ENCODE measurements at regions not wholly inside any gene's neighbourhood (a gene's known extent, or its start where the extent isn't known, plus 50 kb on each side); places are given as distances from the start of the nearest gene placed in this dataset.

DNA sequence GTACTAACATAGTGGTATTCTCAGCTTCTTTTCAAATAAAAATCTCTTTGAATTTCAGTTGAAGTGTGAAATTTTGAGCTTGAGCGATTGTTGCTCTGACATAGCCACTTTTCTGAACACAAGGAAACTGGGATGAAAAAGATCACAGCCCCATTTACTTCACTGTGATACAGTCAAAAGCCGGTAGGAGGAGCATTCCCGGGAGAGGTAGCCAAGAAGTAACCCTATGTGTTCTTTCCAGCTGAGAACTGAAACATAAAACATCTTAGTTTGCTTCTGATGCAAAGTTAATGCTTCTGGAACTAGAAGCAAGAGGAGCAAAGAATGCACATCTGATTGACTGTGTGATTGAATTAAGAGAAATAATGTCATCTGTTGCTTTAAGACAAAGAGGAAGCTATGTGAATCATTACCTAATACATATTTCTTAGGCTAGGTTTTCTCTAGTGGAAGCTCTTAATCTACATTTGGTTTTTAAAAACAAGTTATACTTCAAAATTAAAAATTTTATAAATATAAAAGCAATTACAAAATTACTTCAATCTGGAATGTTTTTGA lies 88.3 kb upstream of the UNC5C start:
- Histone ChIP-seq H4K20me1 (replicated peaks in 1 of 2; ENCODE audit: control insufficient read depth in 1 of 2, insufficient read depth in 2 of 2, low read length in 2 of 2) (no peaks in the 10 kb centered on the region), H3K4me1 (replicated peaks in 1 of 4; ENCODE audit: control insufficient read depth in 3 of 4, insufficient read depth in 4 of 4, low read length in 3 of 4) (peaks cover 0 to 9% (median 3%) of the 10 kb centered on the region in 4 experiments; a peak in 4 of 7 replicates), H3K79me2 (ENCODE audit: control insufficient read depth in 1 of 2, insufficient read depth in 2 of 2, low read length in 2 of 2) (no peaks in the 10 kb centered on the region), H2BK5ac (ENCODE audit: low read depth, low read length) (no peak overlapping the region), H3K4ac (replicated peaks; ENCODE audit: insufficient read length, low read depth, low read length) (no peak overlapping the region), H3K79me1 (ENCODE audit: low read depth, low read length) (no peaks in the 10 kb centered on the region), H2AK5ac (ENCODE audit: low read depth, low read length) (no peak overlapping the region), H4K91ac (replicated peaks; ENCODE audit: insufficient read length, low read length) (no peak overlapping the region), H3K27me3 (replicated peaks in 1 of 4; ENCODE audit: control insufficient read depth in 3 of 4, extremely low read depth in 1 of 4, insufficient read depth in 3 of 4, low read length in 3 of 4) (no peaks in the 10 kb centered on the region), H3K4me2 (ENCODE audit: insufficient read depth in 1 of 2, low read depth in 2 of 2, low read length in 2 of 2) (no peak overlapping the region), H4K5ac (ENCODE audit: insufficient read length, low read depth, low read length) (no peak overlapping the region), H2BK15ac (ENCODE audit: low read length) (no peak overlapping the region), H3K14ac (ENCODE audit: insufficient read length) (no peak overlapping the region), H4K8ac (ENCODE audit: extremely low read depth, insufficient read depth, low read length) (no peak overlapping the region), H3K23ac (ENCODE audit: insufficient read length) (no peak overlapping the region), H2BK120ac (replicated peaks; ENCODE audit: low read depth, low read length) (no peak overlapping the region), H2BK12ac (ENCODE audit: low read depth, low read length) (no peak overlapping the region), H3K23me2 (ENCODE audit: low read depth, low read length) (no peaks in the 10 kb centered on the region), H3K56ac (replicated peaks; ENCODE audit: insufficient read length, low read depth, low read length) (no peak overlapping the region), H3K27ac (ENCODE audit: low read depth, low read length) (no peak overlapping the region), H2BK20ac (ENCODE audit: low read length) (no peak overlapping the region), H2AFZ (ENCODE audit: low read length) (peak overlapping the region; percentile 95; the same call in 1 of the 2 replicates), H3K9ac (replicated peaks in 1 of 4; ENCODE audit: extremely low read depth in 1 of 4, low read depth in 3 of 4, low read length in 3 of 4) (no peak overlapping the region), H3K36me3 (ENCODE audit: control insufficient read depth in 2 of 4, insufficient read depth in 4 of 4, low read length in 3 of 4) (no peaks in the 10 kb centered on the region), H3K9me3 (ENCODE audit: insufficient read depth in 2 of 2, low read depth in 1 of 2, low read length in 1 of 2) (no peaks in the 10 kb centered on the region), H3K18ac (ENCODE audit: extremely low read depth, low read length) (no peak overlapping the region), H3K4me3 (ENCODE audit: extremely low read depth in 1 of 4, insufficient read depth in 2 of 4, low read depth in 3 of 4, low read length in 4 of 4) (no peak overlapping the region)
- 24% methylated on average over 3 of the region's 3 CpGs; no CpG with 5 or more reads in 1 of the 2 experiments for WGBS, 2 experiments (ENCODE audit: extremely low coverage in 1 of 2, insufficient coverage in 1 of 2, insufficient read length in 1 of 2, insufficient replicate concordance in 2 of 2, low coverage in 1 of 2, low lambda C conversion rate in 2 of 2, missing lambda C conversion rate in 1 of 2)
- DNase-seq (ENCODE audit: low read depth in 1 of 2, low spot score in 2 of 2) (no peak), FAIRE-seq (peak; percentile 82)
- ChIA-PET CTCF (ENCODE audit: partially characterized antibody) (interaction anchor here (0.6 to 3.8 kb wide), 20 partner anchors 9 to 532 kb away, joined by 3 to 27 read pairs (median 4); no protein-coding TSS in a partner anchor), POLR2A (ENCODE audit: partially characterized antibody) (no interaction called here)
- no peak for TF ChIP-seq POLR2AphosphoS5 (IDR thresholded peaks at IDR 0.05; ENCODE audit: low read depth, low read length)
- TF ChIP-seq ZNF274 (IDR thresholded peaks at IDR 0.05; ENCODE audit: borderline replicate concordance, extremely low read depth, low read length) = no peak
- TF ChIP-seq RAD21 (IDR thresholded peaks at IDR 0.05 in 1 of 2, conservative IDR thresholded peaks at IDR 0.05 in 1 of 2; ENCODE audit: low read depth in 2 of 2, low read length in 2 of 2) = peak; percentile 36 to 59; a peak in 3 of 4 replicates
- no peak for TF ChIP-seq USF2 (IDR thresholded peaks at IDR 0.05; ENCODE audit: low read length)
- TF ChIP-seq, protein P1, sequence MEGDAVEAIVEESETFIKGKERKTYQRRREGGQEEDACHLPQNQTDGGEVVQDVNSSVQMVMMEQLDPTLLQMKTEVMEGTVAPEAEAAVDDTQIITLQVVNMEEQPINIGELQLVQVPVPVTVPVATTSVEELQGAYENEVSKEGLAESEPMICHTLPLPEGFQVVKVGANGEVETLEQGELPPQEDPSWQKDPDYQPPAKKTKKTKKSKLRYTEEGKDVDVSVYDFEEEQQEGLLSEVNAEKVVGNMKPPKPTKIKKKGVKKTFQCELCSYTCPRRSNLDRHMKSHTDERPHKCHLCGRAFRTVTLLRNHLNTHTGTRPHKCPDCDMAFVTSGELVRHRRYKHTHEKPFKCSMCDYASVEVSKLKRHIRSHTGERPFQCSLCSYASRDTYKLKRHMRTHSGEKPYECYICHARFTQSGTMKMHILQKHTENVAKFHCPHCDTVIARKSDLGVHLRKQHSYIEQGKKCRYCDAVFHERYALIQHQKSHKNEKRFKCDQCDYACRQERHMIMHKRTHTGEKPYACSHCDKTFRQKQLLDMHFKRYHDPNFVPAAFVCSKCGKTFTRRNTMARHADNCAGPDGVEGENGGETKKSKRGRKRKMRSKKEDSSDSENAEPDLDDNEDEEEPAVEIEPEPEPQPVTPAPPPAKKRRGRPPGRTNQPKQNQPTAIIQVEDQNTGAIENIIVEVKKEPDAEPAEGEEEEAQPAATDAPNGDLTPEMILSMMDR (IDR thresholded peaks at IDR 0.05; ENCODE audit: control extremely low read depth in 1 of 3, insufficient read depth in 1 of 3, low read depth in 1 of 3, low read length in 3 of 3) = peak in 2 of 3 experiments; percentile 43 to 61; a peak in 3 of 4 replicates
- no peak for TF ChIP-seq SIN3A (conservative IDR thresholded peaks at IDR 0.05 in 1 of 2, IDR thresholded peaks at IDR 0.05 in 1 of 2; ENCODE audit: low read depth in 1 of 2, low read length in 2 of 2)
- TF ChIP-seq EZH2 (IDR thresholded peaks at IDR 0.05; ENCODE audit: low read depth, low read length, severe bottlenecking) = no peak
- TF ChIP-seq NANOG (IDR thresholded peaks at IDR 0.05; ENCODE audit: insufficient read depth, low read depth, low read length, poor library complexity, severe bottlenecking) = no peak
- TF ChIP-seq BRCA1 (IDR thresholded peaks at IDR 0.05; ENCODE audit: low read depth, low read length) = no peak
